ENCODE measurements at regions not wholly inside any gene's neighbourhood (a gene's known extent, or its start where the extent isn't known, plus 50 kb on each side); places are given as distances from the start of the nearest gene placed in this dataset.

GRCh38 chr20:10985536-10985935 is 311.7 kb upstream of the JAG1 start:
- TF ChIP-seq POLR2AphosphoS5 (IDR thresholded peaks at IDR 0.05; ENCODE audit: low read depth, low read length) (no peak), POLR2A (IDR thresholded peaks at IDR 0.05; ENCODE audit: low read depth, low read length) (no peak), TAF1 (IDR thresholded peaks at IDR 0.05; ENCODE audit: low read depth, low read length) (no peak), SPI1 (IDR thresholded peaks at IDR 0.05; ENCODE audit: low read depth, low read length) (no peak)
